ENCODE measurements at regions not wholly inside any gene's neighbourhood (a gene's known extent, or its start where the extent isn't known, plus 50 kb on each side); places are given as distances from the start of the nearest gene placed in this dataset.

DNA sequence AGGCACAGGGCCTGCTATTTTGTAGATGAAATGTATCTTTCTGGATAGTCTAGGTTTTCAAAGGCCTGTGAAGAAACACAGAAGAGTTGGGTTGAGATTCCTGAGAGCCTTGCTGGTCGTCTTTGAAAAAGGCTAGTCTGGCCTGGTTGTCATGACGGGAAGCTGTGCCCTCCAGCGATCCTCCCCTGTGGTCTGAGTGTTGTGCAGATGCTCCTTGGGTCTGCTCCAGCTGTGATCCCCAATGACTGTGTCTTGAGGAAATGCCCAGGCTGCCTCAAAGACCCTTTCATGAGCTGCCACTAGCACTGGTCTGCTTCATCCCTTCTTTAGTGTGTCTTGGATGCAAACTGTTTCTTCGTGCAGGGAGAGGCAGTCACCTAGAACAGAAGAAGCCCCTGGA, 111.0 kb upstream of the SYNPR start:
- Histone ChIP-seq H3K27ac (ENCODE audit: low read length) (no peak overlapping the region), H3K27me3 (ENCODE audit: control insufficient read depth, insufficient read depth, low read length) (no peaks in the 10 kb centered on the region), H3K9me3 (ENCODE audit: control insufficient read depth, insufficient read depth, low read depth, low read length) (no peaks in the 10 kb centered on the region), H3K4me1 (ENCODE audit: control insufficient read depth, insufficient read depth, low read length) (no peaks in the 10 kb centered on the region), H3K4me3 (ENCODE audit: low read depth in 2 of 2, low read length in 2 of 2) (no peak overlapping the region), H3K36me3 (ENCODE audit: control insufficient read depth, insufficient read depth, low read length) (no peaks in the 10 kb centered on the region)
- ChIA-PET CTCF (no interaction called here), POLR2A (no interaction called here)
- TF ChIP-seq TCF7L2 (IDR thresholded peaks at IDR 0.05; ENCODE audit: low read depth, low read length) (no peak), SIN3A (IDR thresholded peaks at IDR 0.05; ENCODE audit: borderline replicate concordance, insufficient read depth, low read depth, low read length) (no peak), POLR2AphosphoS5 (IDR thresholded peaks at IDR 0.05; ENCODE audit: low read depth, low read length) (no peak)
- TF ChIP-seq, protein P1, sequence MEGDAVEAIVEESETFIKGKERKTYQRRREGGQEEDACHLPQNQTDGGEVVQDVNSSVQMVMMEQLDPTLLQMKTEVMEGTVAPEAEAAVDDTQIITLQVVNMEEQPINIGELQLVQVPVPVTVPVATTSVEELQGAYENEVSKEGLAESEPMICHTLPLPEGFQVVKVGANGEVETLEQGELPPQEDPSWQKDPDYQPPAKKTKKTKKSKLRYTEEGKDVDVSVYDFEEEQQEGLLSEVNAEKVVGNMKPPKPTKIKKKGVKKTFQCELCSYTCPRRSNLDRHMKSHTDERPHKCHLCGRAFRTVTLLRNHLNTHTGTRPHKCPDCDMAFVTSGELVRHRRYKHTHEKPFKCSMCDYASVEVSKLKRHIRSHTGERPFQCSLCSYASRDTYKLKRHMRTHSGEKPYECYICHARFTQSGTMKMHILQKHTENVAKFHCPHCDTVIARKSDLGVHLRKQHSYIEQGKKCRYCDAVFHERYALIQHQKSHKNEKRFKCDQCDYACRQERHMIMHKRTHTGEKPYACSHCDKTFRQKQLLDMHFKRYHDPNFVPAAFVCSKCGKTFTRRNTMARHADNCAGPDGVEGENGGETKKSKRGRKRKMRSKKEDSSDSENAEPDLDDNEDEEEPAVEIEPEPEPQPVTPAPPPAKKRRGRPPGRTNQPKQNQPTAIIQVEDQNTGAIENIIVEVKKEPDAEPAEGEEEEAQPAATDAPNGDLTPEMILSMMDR (IDR thresholded peaks at IDR 0.05), result no peak
- TF ChIP-seq, protein P2, sequence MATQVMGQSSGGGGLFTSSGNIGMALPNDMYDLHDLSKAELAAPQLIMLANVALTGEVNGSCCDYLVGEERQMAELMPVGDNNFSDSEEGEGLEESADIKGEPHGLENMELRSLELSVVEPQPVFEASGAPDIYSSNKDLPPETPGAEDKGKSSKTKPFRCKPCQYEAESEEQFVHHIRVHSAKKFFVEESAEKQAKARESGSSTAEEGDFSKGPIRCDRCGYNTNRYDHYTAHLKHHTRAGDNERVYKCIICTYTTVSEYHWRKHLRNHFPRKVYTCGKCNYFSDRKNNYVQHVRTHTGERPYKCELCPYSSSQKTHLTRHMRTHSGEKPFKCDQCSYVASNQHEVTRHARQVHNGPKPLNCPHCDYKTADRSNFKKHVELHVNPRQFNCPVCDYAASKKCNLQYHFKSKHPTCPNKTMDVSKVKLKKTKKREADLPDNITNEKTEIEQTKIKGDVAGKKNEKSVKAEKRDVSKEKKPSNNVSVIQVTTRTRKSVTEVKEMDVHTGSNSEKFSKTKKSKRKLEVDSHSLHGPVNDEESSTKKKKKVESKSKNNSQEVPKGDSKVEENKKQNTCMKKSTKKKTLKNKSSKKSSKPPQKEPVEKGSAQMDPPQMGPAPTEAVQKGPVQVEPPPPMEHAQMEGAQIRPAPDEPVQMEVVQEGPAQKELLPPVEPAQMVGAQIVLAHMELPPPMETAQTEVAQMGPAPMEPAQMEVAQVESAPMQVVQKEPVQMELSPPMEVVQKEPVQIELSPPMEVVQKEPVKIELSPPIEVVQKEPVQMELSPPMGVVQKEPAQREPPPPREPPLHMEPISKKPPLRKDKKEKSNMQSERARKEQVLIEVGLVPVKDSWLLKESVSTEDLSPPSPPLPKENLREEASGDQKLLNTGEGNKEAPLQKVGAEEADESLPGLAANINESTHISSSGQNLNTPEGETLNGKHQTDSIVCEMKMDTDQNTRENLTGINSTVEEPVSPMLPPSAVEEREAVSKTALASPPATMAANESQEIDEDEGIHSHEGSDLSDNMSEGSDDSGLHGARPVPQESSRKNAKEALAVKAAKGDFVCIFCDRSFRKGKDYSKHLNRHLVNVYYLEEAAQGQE (IDR thresholded peaks at IDR 0.05; ENCODE audit: insufficient read depth in 1 of 2, low read depth in 2 of 2, low read length in 1 of 2), result no peak
- in situ Hi-C loops (cut with HindIII; ENCODE audit: low pct_unique_long_range_greater_than_20kb, low sequenced_read_pairs), result no loop called here
- no TSS peak for BruUV-seq (replicated peaks)
- no peak for DNase-seq (ENCODE audit: low read depth, low spot score)
- no peak for ATAC-seq
- intact Hi-C loops (cut with micrococcal nuclease; ENCODE audit: unreplicated experiment), result no loop called here

DNA sequence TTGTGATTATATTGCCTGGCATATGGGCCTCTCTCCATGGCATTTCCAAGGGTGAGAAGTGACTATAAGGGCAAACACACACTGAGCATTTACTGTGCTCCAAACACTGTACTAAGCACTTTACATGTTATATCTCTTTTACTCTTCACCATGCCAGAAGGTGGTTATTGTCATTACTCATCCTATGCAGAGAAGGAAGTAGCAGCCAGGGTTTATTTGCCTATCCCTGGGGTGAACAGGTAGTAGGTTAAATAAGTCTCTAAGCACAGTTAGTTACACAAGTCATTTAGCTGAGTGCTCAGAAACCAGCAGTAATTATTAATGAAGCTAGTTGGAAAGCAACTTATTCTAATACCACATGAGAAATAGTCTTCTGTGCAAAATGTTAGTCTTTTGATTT, 109.9 kb upstream of the SYNPR start:
- CTCF ChIA-PET, result no interaction called here
- intact Hi-C loops (cut with micrococcal nuclease; ENCODE audit: unreplicated experiment), result no loop called here
- no peaks in the 10 kb centered on the region for H3K9me3 ChIP-seq (ENCODE audit: control insufficient read depth, insufficient read depth, low read depth, low read length)
- no peak for DNase-seq (ENCODE audit: low read depth, low spot score)
- no peaks in the 10 kb centered on the region for H3K4me1 ChIP-seq (ENCODE audit: control insufficient read depth, insufficient read depth, low read length)
- BruUV-seq (replicated peaks), result no TSS peak
- in situ Hi-C loops (cut with HindIII; ENCODE audit: low pct_unique_long_range_greater_than_20kb, low sequenced_read_pairs), result no loop called here
- no peaks in the 10 kb centered on the region for H3K36me3 ChIP-seq (ENCODE audit: control insufficient read depth, insufficient read depth, low read length)
- POLR2A ChIA-PET, result no interaction called here
- no peak overlapping the region for H3K4me3 ChIP-seq (ENCODE audit: low read depth in 2 of 2, low read length in 2 of 2)
- H3K27me3 ChIP-seq (ENCODE audit: control insufficient read depth, insufficient read depth, low read length), result no peaks in the 10 kb centered on the region
- no peak for TF ChIP-seq SIN3A (IDR thresholded peaks at IDR 0.05; ENCODE audit: borderline replicate concordance, insufficient read depth, low read depth, low read length)
- TF ChIP-seq TCF7L2 (IDR thresholded peaks at IDR 0.05; ENCODE audit: low read depth, low read length), result no peak
- H3K27ac ChIP-seq (ENCODE audit: low read length), result no peak overlapping the region
- no peak for ATAC-seq

DNA sequence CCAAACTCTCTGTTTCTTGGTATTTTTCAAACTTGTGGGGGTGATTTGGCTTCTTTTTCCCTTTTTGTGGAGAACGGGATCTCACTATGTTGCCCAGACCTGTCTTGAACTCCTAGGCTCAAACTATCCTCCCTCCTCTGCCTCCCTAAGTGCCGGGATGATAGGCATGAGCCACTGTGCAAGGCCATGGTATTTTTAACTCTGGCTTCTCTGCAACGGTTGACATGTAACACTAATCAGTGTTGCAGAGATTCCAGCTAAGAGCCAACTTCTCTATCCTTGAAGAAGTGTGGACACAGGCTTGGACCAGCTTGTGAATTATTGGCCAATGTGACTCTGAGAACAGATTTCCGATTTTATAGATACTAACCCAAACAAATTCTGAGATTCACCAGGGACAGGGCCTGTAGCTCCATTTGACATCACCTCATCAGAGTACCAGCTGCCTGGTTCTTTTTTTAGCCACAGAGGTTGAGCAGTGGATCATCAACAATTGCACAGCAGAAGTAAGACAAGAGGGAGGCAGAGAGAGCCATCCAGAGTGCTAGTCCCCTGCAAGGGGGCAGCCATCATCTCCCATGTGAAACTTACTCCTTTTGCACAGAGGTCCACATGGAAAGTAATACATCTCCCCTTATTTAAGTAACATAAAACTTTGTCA, 98.1 kb upstream of the SYNPR start:
- CTCF ChIA-PET, result no interaction called here
- in situ Hi-C loops (cut with HindIII; ENCODE audit: low pct_unique_long_range_greater_than_20kb, low sequenced_read_pairs), result no loop called here
- BruUV-seq (replicated peaks), result no TSS peak

More for the DNA sequence above, 98.1 kb upstream of the SYNPR start:
- H3K9me3 ChIP-seq (ENCODE audit: control insufficient read depth, insufficient read depth, low read depth, low read length), result no peaks in the 10 kb centered on the region
- no peaks in the 10 kb centered on the region for H3K27me3 ChIP-seq (ENCODE audit: control insufficient read depth, insufficient read depth, low read length)
- H3K27ac ChIP-seq (ENCODE audit: low read length), result no peak overlapping the region
- no peak for TF ChIP-seq POLR2AphosphoS5 (IDR thresholded peaks at IDR 0.05; ENCODE audit: low read depth, low read length)
- TF ChIP-seq, protein P1 (IDR thresholded peaks at IDR 0.05), result no peak
- no peak for TF ChIP-seq TCF7L2 (IDR thresholded peaks at IDR 0.05; ENCODE audit: low read depth, low read length)
- TF ChIP-seq SIN3A (IDR thresholded peaks at IDR 0.05; ENCODE audit: borderline replicate concordance, insufficient read depth, low read depth, low read length), result no peak
- TF ChIP-seq, protein P2 (IDR thresholded peaks at IDR 0.05; ENCODE audit: insufficient read depth in 1 of 2, low read depth in 2 of 2, low read length in 1 of 2), result no peak
- POLR2A ChIA-PET, result no interaction called here
- ATAC-seq (no peak), DNase-seq (ENCODE audit: low read depth, low spot score) (no peak)
- intact Hi-C loops (cut with micrococcal nuclease; ENCODE audit: unreplicated experiment), result no loop called here
- H3K36me3 ChIP-seq (ENCODE audit: control insufficient read depth, insufficient read depth, low read length), result no peaks in the 10 kb centered on the region
- H3K4me3 ChIP-seq (ENCODE audit: low read depth in 2 of 2, low read length in 2 of 2), result no peak overlapping the region
- H3K4me1 ChIP-seq (ENCODE audit: control insufficient read depth, insufficient read depth, low read length), result no peaks in the 10 kb centered on the region

All from Panc1 (cell line).